Adrenal gland (tissue), 9 donors: ENCODE measurements at regions not wholly inside any gene's neighbourhood (a gene's known extent, or its start where the extent isn't known, plus 50 kb on each side); places are given as distances from the start of the nearest gene placed in this dataset.
"Not testable (repeated sequence)": the region's sequence is repeated elsewhere in the genome, so short reads cannot be mapped to it uniquely, and the experiment has no call there.

Source experiments
- DNase-seq, 7 donors: peaks; one replicate each; pipeline ENCODE4 v3.0.0-alpha.2; 2019 to 2020
- H3K27ac ChIP-seq, 5 donors: fragments of 200-600 bp; sonication (generic) in 4 of 5; 1 replicate in 3 of 5; 2 replicates in 2 of 5; pipeline versions ENCODE4 v1.5.1 to v1.8.0; 2016 to 2020; ENCODE audit warnings: mild to moderate bottlenecking in 1 of 5
- H3K27me3 ChIP-seq: fragments of 200-600 bp; 2 replicates; pipeline ENCODE4 v1.8.0; 2021
- H3K36me3 ChIP-seq, 2 donors: fragments of 200-600 bp; replicated peaks in 1 of 2; 1 replicate in 1 of 2; 2 replicates in 1 of 2; pipeline versions ENCODE4 v1.5.1 to v1.8.0; 2018 to 2022
- H3K4me1 ChIP-seq, 2 donors: fragments of 200-600 bp; replicated peaks in 1 of 2; 1 replicate in 1 of 2; 2 replicates in 1 of 2; pipeline versions ENCODE4 v1.5.1 to v1.8.0; 2018 to 2021
- H3K4me3 ChIP-seq, 4 donors: fragments of 200-600 bp; sonication (generic) in 3 of 4; one replicate each; pipeline ENCODE4 v1.5.1; 2016 to 2018
- H3K9me3 ChIP-seq, 3 donors: fragments of 200-600 bp; sonication (generic) in 1 of 3; replicated peaks in 1 of 3; 1 replicate in 2 of 3; 2 replicates in 1 of 3; pipeline versions ENCODE4 v1.5.1 to v1.8.0; 2016 to 2021
- POLR2A ChIP-seq, 2 donors: fragments of 450-650 bp; IDR thresholded peaks; one replicate each; pipeline ENCODE4 v1.6.1; 2017; ENCODE audit warnings: antibody characterized with exemption in 2 of 2, mild to moderate bottlenecking in 2 of 2, moderate library complexity in 1 of 2
- WGBS, 4 donors: extraction: QIAGEN DNeasy Blood & Tissue Kit in 2 of 4; methylation state at CpG; one replicate each; pipeline versions ENCODE4 v1.1.5 to v1.1.7; 2013 to 2017; 5-methylcytosine and 5-hydroxymethylcytosine counted together
- intact Hi-C, 2 donors: fragments of 100-400 bp; cut with DNase I; formaldehyde crosslinking; loops; one replicate each; pipeline versions ENCODE4 v1.14.1 to v1.15.0; 2022 to 2023
- TF ChIP-seq, protein P1 (sequence below), 6 experiments: fragments of 450-650 bp in 4 of 6; fragments of 200-600 bp in 2 of 6; sonication (generic) in 1 of 6; IDR thresholded peaks; 1 replicate in 5 of 6; 2 replicates in 1 of 6; pipeline versions ENCODE4 v1.5.1 to v1.8.0; 2016 to 2021; ENCODE audit warnings: antibody characterized with exemption in 6 of 6, mild to moderate bottlenecking in 2 of 6, moderate library complexity in 1 of 6
- donor health status: healthy with polysubstance abuse.
- donor health status: Bipolar disorder and iron deficiency.
- donor health status: DM: yes; HTN: yes; CAD: no.
- donor health status: DM: no; HTN: no; CAD: no.
- donor health status: DM: no; HTN: no; CAD: no.

DNA sequence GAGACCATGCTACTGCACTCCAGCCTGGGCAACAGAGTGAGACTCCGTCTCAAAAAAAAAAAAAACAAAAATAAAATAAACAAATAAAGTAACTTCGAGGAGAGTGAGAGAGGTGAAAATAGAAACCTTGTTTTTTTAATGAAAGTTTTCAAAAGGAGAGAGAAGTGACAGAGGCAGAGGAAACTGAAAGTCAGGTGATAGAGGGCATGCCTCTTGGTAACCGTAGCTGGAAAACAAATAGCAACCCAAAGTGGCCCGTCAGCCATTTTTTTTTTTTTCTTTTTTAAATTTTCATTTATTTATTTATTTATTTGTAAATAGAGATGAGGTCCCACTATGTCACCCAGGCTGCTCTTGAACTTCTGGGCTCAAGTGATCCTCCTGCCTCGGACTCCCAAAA, 347.0 kb downstream of the SRGAP2C start:
- H3K4me3 ChIP-seq, H3K27ac ChIP-seq, H3K4me1 ChIP-seq, H3K9me3 ChIP-seq, intact Hi-C loops, DNase-seq, H3K36me3 ChIP-seq, H3K27me3 ChIP-seq: not testable (repeated sequence)
- 75 to 86% (median 76%) methylated on average over 5 of the region's 5 CpGs for WGBS, 4 donors

DNA sequence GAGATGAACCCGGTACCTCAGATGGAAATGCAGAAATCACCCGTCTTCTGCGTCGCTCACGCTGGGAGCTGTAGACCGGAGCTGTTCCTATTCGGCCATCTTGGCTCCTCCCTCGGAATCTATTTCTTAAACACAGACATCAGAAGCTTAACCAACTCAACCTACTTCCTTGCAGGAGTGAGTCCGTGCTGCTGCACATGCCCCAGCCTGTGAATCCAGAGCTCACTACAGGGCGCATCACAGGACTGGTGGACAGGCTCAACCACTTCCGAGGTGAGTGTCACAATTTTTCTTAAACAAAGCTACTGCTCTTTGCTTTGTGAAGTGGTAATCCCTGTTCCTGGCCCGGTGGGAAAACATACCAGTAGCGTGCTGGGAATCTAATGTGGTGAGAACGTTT, 353.4 kb downstream of the SRGAP2C start:
- H3K27ac ChIP-seq, H3K27me3 ChIP-seq, H3K4me1 ChIP-seq, H3K4me3 ChIP-seq, H3K36me3 ChIP-seq, DNase-seq, H3K9me3 ChIP-seq, intact Hi-C loops: not testable (repeated sequence)
- WGBS, 4 donors, result 86 to 91% (median 87%) methylated on average over 7 to 13 of the region's 14 CpGs

DNA sequence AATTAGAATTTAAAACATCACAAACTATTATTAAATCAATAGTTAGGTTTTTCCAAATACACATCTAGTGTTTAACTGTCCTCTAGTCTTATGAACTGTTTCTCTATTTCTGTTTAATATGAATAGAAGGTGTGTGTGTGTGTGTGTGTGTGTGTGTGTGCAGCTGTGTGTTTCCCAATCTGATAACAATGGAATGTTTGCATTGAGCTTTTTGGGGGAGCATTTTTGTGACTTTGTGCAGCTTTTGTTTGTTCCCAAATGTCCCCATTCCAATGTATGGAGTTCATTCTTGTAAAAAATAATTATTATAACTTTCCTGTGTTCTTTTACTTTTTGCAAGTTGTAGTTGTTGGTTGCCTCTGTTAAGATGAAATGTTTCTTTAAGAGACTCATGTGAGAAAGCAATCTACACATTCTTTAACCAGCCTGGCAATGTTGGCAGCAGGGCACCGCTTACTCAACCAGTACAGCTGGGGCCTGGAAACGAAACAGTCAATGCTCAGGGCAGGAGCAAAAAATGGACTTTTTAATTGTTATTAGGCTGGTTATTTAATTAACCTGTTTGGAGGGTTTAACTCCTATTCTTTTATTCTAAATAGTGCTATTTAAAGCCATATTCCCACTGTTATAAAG, 354.3 kb downstream of the SRGAP2C start:
- WGBS, 4 donors, result 54 to 69% (median 65%) methylated on average over 2 of the region's 2 CpGs
- TF ChIP-seq POLR2A (IDR thresholded peaks at IDR 0.05), result no peak
- TF ChIP-seq, protein P1, sequence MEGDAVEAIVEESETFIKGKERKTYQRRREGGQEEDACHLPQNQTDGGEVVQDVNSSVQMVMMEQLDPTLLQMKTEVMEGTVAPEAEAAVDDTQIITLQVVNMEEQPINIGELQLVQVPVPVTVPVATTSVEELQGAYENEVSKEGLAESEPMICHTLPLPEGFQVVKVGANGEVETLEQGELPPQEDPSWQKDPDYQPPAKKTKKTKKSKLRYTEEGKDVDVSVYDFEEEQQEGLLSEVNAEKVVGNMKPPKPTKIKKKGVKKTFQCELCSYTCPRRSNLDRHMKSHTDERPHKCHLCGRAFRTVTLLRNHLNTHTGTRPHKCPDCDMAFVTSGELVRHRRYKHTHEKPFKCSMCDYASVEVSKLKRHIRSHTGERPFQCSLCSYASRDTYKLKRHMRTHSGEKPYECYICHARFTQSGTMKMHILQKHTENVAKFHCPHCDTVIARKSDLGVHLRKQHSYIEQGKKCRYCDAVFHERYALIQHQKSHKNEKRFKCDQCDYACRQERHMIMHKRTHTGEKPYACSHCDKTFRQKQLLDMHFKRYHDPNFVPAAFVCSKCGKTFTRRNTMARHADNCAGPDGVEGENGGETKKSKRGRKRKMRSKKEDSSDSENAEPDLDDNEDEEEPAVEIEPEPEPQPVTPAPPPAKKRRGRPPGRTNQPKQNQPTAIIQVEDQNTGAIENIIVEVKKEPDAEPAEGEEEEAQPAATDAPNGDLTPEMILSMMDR (IDR thresholded peaks at IDR 0.05), result no peak
- Histone ChIP-seq H3K4me1 (no peaks in the 10 kb centered on the region), H3K27me3 (no peaks in the 10 kb centered on the region), H3K36me3 (no peaks in the 10 kb centered on the region), H3K9me3 (no peaks in the 10 kb centered on the region), H3K27ac (no peak overlapping the region), H3K4me3 (no peak overlapping the region)
- intact Hi-C loops, result no loop called here
- no peak for DNase-seq

DNA sequence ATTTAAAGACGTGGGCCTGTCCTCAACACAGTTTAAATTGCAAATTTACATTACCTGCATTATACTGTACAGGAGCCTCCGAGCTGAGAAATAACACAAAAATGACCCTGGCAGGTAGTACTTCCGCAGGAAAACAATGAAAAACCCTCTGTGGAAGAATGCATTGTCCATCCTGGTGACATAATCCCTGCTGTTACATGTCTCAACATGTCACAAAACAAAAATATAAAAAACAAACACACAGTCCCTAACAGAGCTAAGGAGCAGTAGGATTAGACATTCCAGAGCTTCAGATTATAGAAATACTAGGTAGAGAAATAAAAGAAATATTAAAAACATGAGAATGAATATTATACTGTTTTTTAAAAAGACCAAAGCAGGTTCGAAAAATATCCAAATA, 359.2 kb downstream of the SRGAP2C start:
- H3K27me3 ChIP-seq, H3K36me3 ChIP-seq, H3K4me3 ChIP-seq, DNase-seq, H3K9me3 ChIP-seq, H3K4me1 ChIP-seq, H3K27ac ChIP-seq, intact Hi-C loops: not testable (repeated sequence)
- 59 to 75% (median 69%) methylated on average over 4 of the region's 4 CpGs for WGBS, 4 donors

DNA sequence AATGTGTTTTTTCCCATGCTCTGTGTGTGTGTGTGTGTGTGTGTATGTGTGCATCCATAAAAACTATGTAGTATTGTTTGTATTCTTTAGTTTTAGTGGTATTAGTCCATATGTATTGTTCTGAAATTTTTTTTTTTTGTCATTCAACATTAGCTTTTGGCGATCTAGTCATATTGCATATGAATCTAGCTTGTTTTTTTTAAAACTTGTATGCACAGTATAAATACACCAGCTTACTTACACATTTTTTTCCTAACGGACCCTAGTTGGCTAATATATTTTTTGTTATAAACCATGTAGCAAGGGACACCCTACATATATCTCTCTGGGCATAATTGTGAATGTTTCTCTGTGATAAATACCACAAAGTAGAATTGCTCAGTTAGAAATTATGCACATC, 359.7 kb downstream of the SRGAP2C start:
- no peaks in the 10 kb centered on the region for H3K36me3 ChIP-seq
- no peaks in the 10 kb centered on the region for H3K9me3 ChIP-seq
- WGBS, 4 donors, result 80 to 86% (median 81%) methylated on average over 2 of the region's 2 CpGs
- no peaks in the 10 kb centered on the region for H3K27me3 ChIP-seq
- intact Hi-C loops, result no loop called here
- TF ChIP-seq POLR2A (IDR thresholded peaks at IDR 0.05), result no peak
- TF ChIP-seq, protein P1 (IDR thresholded peaks at IDR 0.05), result no peak
- H3K4me3 ChIP-seq, result no peak overlapping the region
- H3K27ac ChIP-seq, result no peak overlapping the region
- DNase-seq, result no peak
- H3K4me1 ChIP-seq, result no peaks in the 10 kb centered on the region

GRCh38 chr1:121545899-121546298, 361.1 kb downstream of the SRGAP2C start:
- not testable (repeated sequence) for H3K27me3 ChIP-seq
- 79 to 100% (median 80%) methylated on average over 1 to 3 of the region's 3 CpGs; no CpG with 5 or more reads in 1 of the 4 donors for WGBS, 4 donors

More at GRCh38 chr1:121545899-121546298, 361.1 kb downstream of the SRGAP2C start:
- DNase-seq, H3K9me3 ChIP-seq, H3K4me3 ChIP-seq, intact Hi-C loops, H3K36me3 ChIP-seq, H3K27ac ChIP-seq, H3K4me1 ChIP-seq: not testable (repeated sequence)
